BLaER1 (cell line): ENCODE measurements at regions not wholly inside any gene's neighbourhood (a gene's known extent, or its start where the extent isn't known, plus 50 kb on each side); places are given as distances from the start of the nearest gene placed in this dataset.
A peak's percentile ranks its signal among the peaks of the same experiment; 100 is the strongest.
"Not testable (repeated sequence)": the region's sequence is repeated elsewhere in the genome, so short reads cannot be mapped to it uniquely, and the experiment has no call there.

Experiments
- H3K27ac ChIP-seq: shearing (Covaris generic); formaldehyde crosslinking; 2 replicates; pipeline ENCODE4 v1.8.1; 2022
- H3K27me3 ChIP-seq: shearing (Covaris generic); formaldehyde crosslinking; 2 replicates; pipeline ENCODE4 v1.8.1; 2022
- H3K36me3 ChIP-seq: shearing (Covaris generic); formaldehyde crosslinking; 2 replicates; pipeline ENCODE4 v1.8.1; 2022
- H3K4me1 ChIP-seq: shearing (Covaris generic); formaldehyde crosslinking; 2 replicates; pipeline ENCODE4 v1.8.1; 2022
- H3K4me2 ChIP-seq: shearing (Covaris generic); formaldehyde crosslinking; 2 replicates; pipeline ENCODE4 v1.8.1; 2022
- H3K4me3 ChIP-seq: shearing (Covaris generic); formaldehyde crosslinking; 2 replicates; pipeline ENCODE4 v1.8.1; 2022
- H3K9ac ChIP-seq: shearing (Covaris generic); formaldehyde crosslinking; 2 replicates; pipeline ENCODE4 v1.8.1; 2022
- H3K9me3 ChIP-seq: shearing (Covaris generic); formaldehyde crosslinking; 2 replicates; pipeline ENCODE4 v1.8.1; 2022
- H4K20me1 ChIP-seq: shearing (Covaris generic); formaldehyde crosslinking; 2 replicates; pipeline ENCODE4 v1.8.1; 2022
- Cebpa-rat ChIP-seq: shearing (Covaris generic); IDR thresholded peaks from 2 replicates; pipeline ENCODE4 v1.8.1; 2022

GRCh38 chr11:116328391-116328790, 444.4 kb downstream of the BUD13 start:
- no peak for TF ChIP-seq Cebpa-rat
- no peak overlapping the region for H3K4me2 ChIP-seq

GRCh38 chr11:116326146-116326545, 446.6 kb downstream of the BUD13 start:
- Histone ChIP-seq H3K27ac (no peak overlapping the region), H3K27me3 (no peaks in the 10 kb centered on the region), H3K9ac (no peak overlapping the region), H3K4me3 (no peak overlapping the region), H3K4me1 (no peaks in the 10 kb centered on the region), H3K4me2 (no peak overlapping the region), H4K20me1 (no peaks in the 10 kb centered on the region), H3K9me3 (no peaks in the 10 kb centered on the region), H3K36me3 (no peaks in the 10 kb centered on the region)
- TF ChIP-seq Cebpa-rat, result no peak

More at GRCh38 chr11:116328391-116328790, 444.4 kb downstream of the BUD13 start:
- Histone ChIP-seq H3K36me3 (no peaks in the 10 kb centered on the region), H3K27me3 (no peaks in the 10 kb centered on the region), H3K4me3 (no peak overlapping the region), H3K9ac (no peak overlapping the region), H3K4me1 (no peaks in the 10 kb centered on the region), H3K27ac (no peak overlapping the region), H4K20me1 (no peaks in the 10 kb centered on the region), H3K9me3 (no peaks in the 10 kb centered on the region)

DNA sequence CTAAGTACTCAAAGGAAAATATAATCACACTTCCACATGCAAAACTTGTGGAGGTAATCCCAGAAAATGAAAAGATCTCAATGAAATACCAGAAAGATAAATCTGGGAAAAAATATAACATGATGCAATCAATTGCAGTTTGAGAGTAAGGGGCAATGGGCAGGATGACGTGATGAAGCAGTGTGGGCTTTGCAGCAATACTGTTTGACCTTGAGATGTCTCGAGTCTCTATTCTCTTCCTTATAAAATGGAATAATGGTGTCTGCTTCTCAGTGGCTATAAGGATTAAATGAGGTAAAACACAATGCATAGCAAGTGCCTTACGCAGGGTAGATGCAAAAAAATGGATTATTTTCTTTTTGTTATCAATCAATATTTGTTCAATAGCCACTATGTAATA, 447.5 kb downstream of the BUD13 start:
- TF ChIP-seq Cebpa-rat, result no peak
- no peak overlapping the region for H3K9ac ChIP-seq
- no peak overlapping the region for H3K4me2 ChIP-seq
- no peaks in the 10 kb centered on the region for H3K27me3 ChIP-seq
- no peaks in the 10 kb centered on the region for H3K9me3 ChIP-seq
- no peaks in the 10 kb centered on the region for H3K36me3 ChIP-seq
- H3K4me3 ChIP-seq, result no peak overlapping the region
- H3K27ac ChIP-seq, result no peak overlapping the region
- H4K20me1 ChIP-seq, result no peaks in the 10 kb centered on the region
- no peaks in the 10 kb centered on the region for H3K4me1 ChIP-seq

GRCh38 chr11:116324077-116324476, 448.7 kb downstream of the BUD13 start:
- H3K4me3 ChIP-seq, H3K27me3 ChIP-seq, H3K27ac ChIP-seq, H3K9me3 ChIP-seq, H3K36me3 ChIP-seq, H3K4me2 ChIP-seq, H4K20me1 ChIP-seq, H3K4me1 ChIP-seq, H3K9ac ChIP-seq: not testable (repeated sequence)

GRCh38 chr11:116317212-116317611, 455.6 kb downstream of the BUD13 start:
- Histone ChIP-seq H3K4me1 (peaks cover 22% of the 10 kb centered on the region), H3K27ac (no peak overlapping the region), H3K27me3 (no peaks in the 10 kb centered on the region), H3K9me3 (no peaks in the 10 kb centered on the region), H3K4me2 (no peak overlapping the region), H4K20me1 (no peaks in the 10 kb centered on the region), H3K9ac (no peak overlapping the region), H3K4me3 (no peak overlapping the region), H3K36me3 (no peaks in the 10 kb centered on the region)
- TF ChIP-seq Cebpa-rat, result no peak

DNA sequence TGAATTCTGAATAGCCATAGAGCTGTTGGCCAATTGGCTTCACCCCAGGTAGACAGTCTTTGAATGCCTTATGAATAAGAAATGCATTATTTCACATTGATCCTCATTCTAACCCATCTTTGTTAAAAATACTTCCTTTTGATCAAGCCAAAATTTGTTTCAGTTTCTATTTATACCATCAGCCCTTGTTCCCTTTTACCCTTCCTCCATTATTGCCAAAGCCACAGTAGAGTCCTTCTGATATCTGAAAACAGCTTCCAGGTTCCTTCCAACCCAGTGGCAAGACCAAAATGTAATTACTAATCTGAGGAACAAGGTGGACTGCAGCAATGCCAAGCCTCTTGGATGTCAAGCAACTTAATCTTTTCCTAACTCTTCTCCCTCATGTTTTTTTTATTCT, 458.8 kb downstream of the BUD13 start:
- no peak for TF ChIP-seq Cebpa-rat
- Histone ChIP-seq H3K27ac (no peak overlapping the region), H3K4me1 (peaks cover 34% of the 10 kb centered on the region), H3K27me3 (no peaks in the 10 kb centered on the region), H3K4me3 (no peak overlapping the region), H3K9me3 (no peaks in the 10 kb centered on the region), H3K36me3 (no peaks in the 10 kb centered on the region), H3K4me2 (peak overlapping the region; percentile 89), H3K9ac (no peak overlapping the region), H4K20me1 (no peaks in the 10 kb centered on the region)

DNA sequence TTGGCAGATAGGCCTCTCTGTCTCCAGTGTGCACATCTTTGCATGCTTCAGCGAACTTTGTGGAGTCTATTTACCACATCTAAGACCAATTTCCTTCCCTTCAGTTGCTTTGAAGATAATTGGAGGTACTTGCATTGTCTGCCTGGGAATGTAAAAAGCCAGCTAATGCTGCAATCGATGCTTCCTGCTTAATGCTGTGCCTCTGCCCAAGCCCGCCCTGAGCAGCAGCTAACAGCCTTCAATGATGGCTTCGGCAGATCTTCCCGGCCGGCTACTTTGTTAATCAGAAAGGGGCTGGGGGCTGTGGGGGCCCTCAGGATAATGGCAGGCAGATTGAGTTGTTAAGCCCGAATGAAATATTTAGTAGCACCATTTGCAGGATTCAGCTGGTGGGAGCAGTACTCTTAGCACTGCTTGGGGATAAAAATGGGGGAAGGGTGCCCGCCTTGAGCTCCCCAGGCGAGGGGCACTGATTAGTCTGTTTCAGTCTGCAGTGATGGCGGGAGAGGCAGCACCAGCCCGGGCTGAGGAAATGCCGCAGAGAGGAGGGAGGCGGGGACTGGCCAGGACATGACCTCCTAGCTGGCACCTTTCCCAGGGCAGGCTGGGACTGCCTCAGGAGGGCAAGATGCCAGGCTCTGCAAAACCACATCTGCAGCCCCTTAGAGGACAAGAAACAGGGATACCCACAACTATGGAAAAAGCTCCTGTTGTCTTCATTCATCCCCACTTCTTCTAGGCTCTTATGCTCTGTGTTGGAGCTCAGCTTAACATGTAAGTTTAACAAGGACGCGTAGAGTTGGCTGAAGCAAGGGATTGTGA, 460.0 kb downstream of the BUD13 start:
- Histone ChIP-seq H3K4me1 (peaks cover 34% of the 10 kb centered on the region), H3K36me3 (no peaks in the 10 kb centered on the region), H3K9ac (no peak overlapping the region), H3K4me3 (peak overlapping the region; percentile 35; the same call in 1 of the 2 replicates), H3K9me3 (no peaks in the 10 kb centered on the region), H4K20me1 (no peaks in the 10 kb centered on the region), H3K27me3 (no peaks in the 10 kb centered on the region), H3K4me2 (peak overlapping the region; percentile 89), H3K27ac (no peak overlapping the region)
- no peak for TF ChIP-seq Cebpa-rat

DNA sequence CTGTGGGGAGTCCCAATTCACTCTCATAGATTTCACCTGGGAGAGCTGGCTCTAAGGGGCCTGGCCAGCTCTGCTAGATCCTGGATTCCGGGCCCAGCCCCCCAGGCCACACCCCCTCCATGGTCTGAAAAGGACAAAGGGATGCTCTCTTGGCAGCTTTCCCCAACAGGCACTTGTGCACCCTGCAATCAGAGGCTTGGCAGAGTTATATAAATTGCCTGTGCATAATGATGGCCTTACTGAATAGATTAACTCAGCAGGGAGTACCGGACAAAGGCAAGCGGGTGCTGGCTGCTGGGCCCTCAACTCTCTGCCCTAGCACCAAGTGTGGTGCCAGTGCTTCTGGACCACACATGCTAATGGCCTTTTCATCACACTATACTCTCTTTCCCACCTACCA, 461.6 kb downstream of the BUD13 start:
- H3K27me3 ChIP-seq, result no peaks in the 10 kb centered on the region
- H3K9ac ChIP-seq, result no peak overlapping the region
- H3K4me3 ChIP-seq, result no peak overlapping the region
- no peaks in the 10 kb centered on the region for H3K9me3 ChIP-seq
- TF ChIP-seq Cebpa-rat, result no peak
- H3K36me3 ChIP-seq, result no peaks in the 10 kb centered on the region
- H3K4me1 ChIP-seq, result peaks cover 34% of the 10 kb centered on the region
- H4K20me1 ChIP-seq, result no peaks in the 10 kb centered on the region
- H3K4me2 ChIP-seq, result no peak overlapping the region
- no peak overlapping the region for H3K27ac ChIP-seq

DNA sequence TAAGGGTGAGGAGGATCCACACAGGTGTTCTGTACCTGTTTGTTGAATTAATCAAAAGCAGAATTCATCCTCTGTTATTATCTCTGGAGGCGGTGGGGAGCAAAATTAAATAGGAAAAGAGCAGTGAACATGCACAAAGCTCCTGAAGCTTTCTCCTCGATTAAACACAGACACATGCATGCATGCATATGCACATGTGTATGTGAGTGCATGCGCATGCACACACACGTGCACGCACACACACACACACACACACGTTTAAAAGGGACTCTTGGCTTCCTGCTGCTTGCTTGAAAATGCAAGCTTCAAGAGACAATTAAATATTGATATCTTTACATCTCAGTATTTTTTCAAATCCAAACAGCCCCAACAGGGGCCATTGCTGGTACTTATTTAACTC, 462.1 kb downstream of the BUD13 start:
- Histone ChIP-seq H3K9me3 (no peaks in the 10 kb centered on the region), H3K9ac (no peak overlapping the region), H3K36me3 (no peaks in the 10 kb centered on the region), H3K4me3 (no peak overlapping the region), H3K27me3 (no peaks in the 10 kb centered on the region), H4K20me1 (no peaks in the 10 kb centered on the region), H3K4me1 (peaks cover 34% of the 10 kb centered on the region), H3K27ac (no peak overlapping the region), H3K4me2 (no peak overlapping the region)
- TF ChIP-seq Cebpa-rat, result no peak

- H3K9me3 ChIP-seq, result no peaks in the 10 kb centered on the region
- no peak overlapping the region for H3K9ac ChIP-seq
- TF ChIP-seq Cebpa-rat, result no peak
- H3K27ac ChIP-seq, result no peak overlapping the region
- peaks cover 34% of the 10 kb centered on the region for H3K4me1 ChIP-seq
- no peak overlapping the region for H3K4me3 ChIP-seq
- H3K27me3 ChIP-seq, result no peaks in the 10 kb centered on the region
- H3K4me2 ChIP-seq, result no peak overlapping the region
- H3K36me3 ChIP-seq, result no peaks in the 10 kb centered on the region
- H4K20me1 ChIP-seq, result no peaks in the 10 kb centered on the region
Measured at GRCh38 chr11:116310226-116310625, 462.6 kb downstream of the BUD13 start.
